DOHH2 (cell line): ENCODE measurements at regions not wholly inside any gene's neighbourhood (a gene's known extent, or its start where the extent isn't known, plus 50 kb on each side); places are given as distances from the start of the nearest gene placed in this dataset.

ENCODE experiments used
- H3F3A ChIP-seq: fragments of 200-600 bp; sonication (generic), shearing (Covaris generic); 2 replicates; pipeline ENCODE4 v1.6.0; 2016; ENCODE audit warnings: antibody characterized with exemption, mild to moderate bottlenecking; ENCODE audit not compliant: control insufficient read depth, insufficient read depth
- H3K27ac ChIP-seq: fragments of 200-600 bp; sonication (generic); 2 replicates; pipeline ENCODE4 v1.5.1; 2014; ENCODE audit warnings: low read depth, mild to moderate bottlenecking, low read length, moderate library complexity
- H3K27me3 ChIP-seq: fragments of 200-600 bp; sonication (generic); 2 replicates; pipeline ENCODE4 v1.6.1; 2014; ENCODE audit warnings: mild to moderate bottlenecking, low read length, mixed read lengths; ENCODE audit not compliant: control insufficient read depth
- H3K36me3 ChIP-seq: fragments of 200-600 bp; sonication (generic); 2 replicates; pipeline ENCODE4 v1.6.1; 2014; ENCODE audit warnings: mild to moderate bottlenecking, low read length, moderate library complexity, mixed read lengths; ENCODE audit not compliant: control insufficient read depth
- H3K4me1 ChIP-seq: fragments of 200-600 bp; sonication (generic); 2 replicates; pipeline ENCODE4 v1.6.1; 2014; ENCODE audit warnings: mild to moderate bottlenecking, low read length, mixed read lengths; ENCODE audit not compliant: control insufficient read depth
- H3K4me2 ChIP-seq: fragments of 200-600 bp; sonication (generic); 2 replicates; pipeline ENCODE4 v1.6.0; 2014; ENCODE audit warnings: mild to moderate bottlenecking, low read length, moderate library complexity
- H3K4me3 ChIP-seq: fragments of 200-600 bp; sonication (generic); 2 replicates; pipeline ENCODE4 v1.5.1; 2014; ENCODE audit warnings: mild to moderate bottlenecking, low read length, mixed read lengths
- H3K79me2 ChIP-seq: fragments of 200-600 bp; sonication (generic); 2 replicates; pipeline ENCODE4 v1.6.1; 2014; ENCODE audit warnings: mild to moderate bottlenecking, low read length, mixed read lengths; ENCODE audit not compliant: control insufficient read depth
- H3K9me2 ChIP-seq: fragments of 200-600 bp; sonication (generic); replicated peaks from 2 replicates; pipeline ENCODE4 v1.6.1; 2014; ENCODE audit warnings: mild to moderate bottlenecking, low read length, mixed read lengths; ENCODE audit not compliant: control insufficient read depth
- H3K9me3 ChIP-seq: fragments of 200-600 bp; sonication (generic); 2 replicates; pipeline ENCODE4 v1.6.1; 2014; ENCODE audit warnings: antibody characterized with exemption, low read length, mixed read lengths; ENCODE audit not compliant: control insufficient read depth, insufficient read depth
- H4K20me1 ChIP-seq: fragments of 200-600 bp; sonication (generic); 2 replicates; pipeline ENCODE4 v1.6.0; 2014; ENCODE audit warnings: low read depth, mild to moderate bottlenecking, antibody characterized with exemption, low read length, moderate library complexity; ENCODE audit not compliant: control insufficient read depth, insufficient read depth
- EZH2phosphoT487 ChIP-seq: fragments of 200-600 bp; sonication (generic); IDR thresholded peaks from 2 replicates; pipeline ENCODE4 v1.6.1; 2017; ENCODE audit warnings: borderline replicate concordance, mild to moderate bottlenecking, antibody characterized with exemption, low read length, moderate library complexity, mixed read lengths
- TF ChIP-seq, protein P1 (sequence below): fragments of 200-600 bp; sonication (generic); IDR thresholded peaks from one replicate; pipeline ENCODE4 v1.5.1; 2014; ENCODE audit warnings: antibody characterized with exemption, mild to moderate bottlenecking, low read depth, low read length; ENCODE audit not compliant: poor library complexity, severe bottlenecking

- no peak overlapping the region for H3K4me3 ChIP-seq
- H3K9me3 ChIP-seq, result no peaks in the 10 kb centered on the region
- H3K4me1 ChIP-seq, result no peaks in the 10 kb centered on the region
- H3K9me2 ChIP-seq, result no peaks in the 10 kb centered on the region
- no peaks in the 10 kb centered on the region for H3K27me3 ChIP-seq
- H4K20me1 ChIP-seq, result no peaks in the 10 kb centered on the region
- no peaks in the 10 kb centered on the region for H3K79me2 ChIP-seq
- no peak for TF ChIP-seq EZH2phosphoT487
- TF ChIP-seq, protein P1, sequence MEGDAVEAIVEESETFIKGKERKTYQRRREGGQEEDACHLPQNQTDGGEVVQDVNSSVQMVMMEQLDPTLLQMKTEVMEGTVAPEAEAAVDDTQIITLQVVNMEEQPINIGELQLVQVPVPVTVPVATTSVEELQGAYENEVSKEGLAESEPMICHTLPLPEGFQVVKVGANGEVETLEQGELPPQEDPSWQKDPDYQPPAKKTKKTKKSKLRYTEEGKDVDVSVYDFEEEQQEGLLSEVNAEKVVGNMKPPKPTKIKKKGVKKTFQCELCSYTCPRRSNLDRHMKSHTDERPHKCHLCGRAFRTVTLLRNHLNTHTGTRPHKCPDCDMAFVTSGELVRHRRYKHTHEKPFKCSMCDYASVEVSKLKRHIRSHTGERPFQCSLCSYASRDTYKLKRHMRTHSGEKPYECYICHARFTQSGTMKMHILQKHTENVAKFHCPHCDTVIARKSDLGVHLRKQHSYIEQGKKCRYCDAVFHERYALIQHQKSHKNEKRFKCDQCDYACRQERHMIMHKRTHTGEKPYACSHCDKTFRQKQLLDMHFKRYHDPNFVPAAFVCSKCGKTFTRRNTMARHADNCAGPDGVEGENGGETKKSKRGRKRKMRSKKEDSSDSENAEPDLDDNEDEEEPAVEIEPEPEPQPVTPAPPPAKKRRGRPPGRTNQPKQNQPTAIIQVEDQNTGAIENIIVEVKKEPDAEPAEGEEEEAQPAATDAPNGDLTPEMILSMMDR, result no peak
- no peaks in the 10 kb centered on the region for H3K36me3 ChIP-seq
- no peak overlapping the region for H3K4me2 ChIP-seq
- H3F3A ChIP-seq, result no peaks in the 10 kb centered on the region
- H3K27ac ChIP-seq, result no peak overlapping the region
Measured at GRCh38 chr10:130257897-130258296, 121.7 kb downstream of the GLRX3 start.

GRCh38 chr10:130259380-130259779 is 123.2 kb downstream of the GLRX3 start:
- H3K36me3 ChIP-seq, result no peaks in the 10 kb centered on the region
- H3K4me3 ChIP-seq, result no peak overlapping the region
- no peaks in the 10 kb centered on the region for H3K9me3 ChIP-seq
- no peak for TF ChIP-seq EZH2phosphoT487
- TF ChIP-seq, protein P1, result no peak
- H3K4me1 ChIP-seq, result no peaks in the 10 kb centered on the region
- H3K4me2 ChIP-seq, result no peak overlapping the region
- no peaks in the 10 kb centered on the region for H3K79me2 ChIP-seq
- no peaks in the 10 kb centered on the region for H3K9me2 ChIP-seq
- H4K20me1 ChIP-seq, result no peaks in the 10 kb centered on the region
- H3K27ac ChIP-seq, result no peak overlapping the region
- no peaks in the 10 kb centered on the region for H3K27me3 ChIP-seq
- no peaks in the 10 kb centered on the region for H3F3A ChIP-seq

DNA sequence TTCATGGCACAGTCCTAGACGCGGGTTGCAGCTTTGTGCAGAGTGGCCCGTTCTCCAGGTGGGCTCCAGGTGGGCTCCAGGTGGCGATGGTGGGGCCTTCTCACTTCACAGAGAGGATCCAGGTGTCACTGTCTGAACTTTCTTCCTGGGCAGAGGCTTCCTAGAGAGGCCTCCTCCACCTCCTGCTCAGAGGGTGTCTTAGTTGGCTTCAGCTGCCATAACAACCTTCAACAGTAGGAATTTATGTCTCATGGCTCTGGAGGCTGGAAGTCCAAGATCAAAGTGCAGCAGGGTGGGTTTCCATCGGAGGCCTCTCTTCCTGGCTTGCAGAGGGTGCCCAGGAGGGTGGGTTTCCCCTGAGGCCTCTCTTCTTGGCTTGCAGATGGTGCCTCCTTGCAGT is 125.1 kb downstream of the GLRX3 start:
- Histone ChIP-seq H3F3A (no peaks in the 10 kb centered on the region), H3K36me3 (no peaks in the 10 kb centered on the region), H3K79me2 (no peaks in the 10 kb centered on the region), H3K27ac (no peak overlapping the region), H3K9me3 (no peaks in the 10 kb centered on the region), H3K4me1 (no peaks in the 10 kb centered on the region), H3K27me3 (no peaks in the 10 kb centered on the region), H3K4me3 (no peak overlapping the region), H4K20me1 (no peaks in the 10 kb centered on the region), H3K9me2 (no peaks in the 10 kb centered on the region), H3K4me2 (no peak overlapping the region)
- TF ChIP-seq, protein P1, result no peak
- no peak for TF ChIP-seq EZH2phosphoT487

- H3K79me2 ChIP-seq, result no peaks in the 10 kb centered on the region
- no peaks in the 10 kb centered on the region for H4K20me1 ChIP-seq
- no peaks in the 10 kb centered on the region for H3K9me3 ChIP-seq
- no peaks in the 10 kb centered on the region for H3K4me1 ChIP-seq
- H3K9me2 ChIP-seq, result no peaks in the 10 kb centered on the region
- H3K36me3 ChIP-seq, result no peaks in the 10 kb centered on the region
- no peaks in the 10 kb centered on the region for H3K27me3 ChIP-seq
- TF ChIP-seq, protein P1, result no peak
- no peak for TF ChIP-seq EZH2phosphoT487
- H3K27ac ChIP-seq, result no peak overlapping the region
- H3K4me3 ChIP-seq, result no peak overlapping the region
- H3K4me2 ChIP-seq, result no peak overlapping the region
- H3F3A ChIP-seq, result no peaks in the 10 kb centered on the region
Measured at GRCh38 chr10:130261766-130262165, 125.6 kb downstream of the GLRX3 start.
